ENCODE measurements at regions not wholly inside any gene's neighbourhood (a gene's known extent, or its start where the extent isn't known, plus 50 kb on each side); places are given as distances from the start of the nearest gene placed in this dataset.

DNA sequence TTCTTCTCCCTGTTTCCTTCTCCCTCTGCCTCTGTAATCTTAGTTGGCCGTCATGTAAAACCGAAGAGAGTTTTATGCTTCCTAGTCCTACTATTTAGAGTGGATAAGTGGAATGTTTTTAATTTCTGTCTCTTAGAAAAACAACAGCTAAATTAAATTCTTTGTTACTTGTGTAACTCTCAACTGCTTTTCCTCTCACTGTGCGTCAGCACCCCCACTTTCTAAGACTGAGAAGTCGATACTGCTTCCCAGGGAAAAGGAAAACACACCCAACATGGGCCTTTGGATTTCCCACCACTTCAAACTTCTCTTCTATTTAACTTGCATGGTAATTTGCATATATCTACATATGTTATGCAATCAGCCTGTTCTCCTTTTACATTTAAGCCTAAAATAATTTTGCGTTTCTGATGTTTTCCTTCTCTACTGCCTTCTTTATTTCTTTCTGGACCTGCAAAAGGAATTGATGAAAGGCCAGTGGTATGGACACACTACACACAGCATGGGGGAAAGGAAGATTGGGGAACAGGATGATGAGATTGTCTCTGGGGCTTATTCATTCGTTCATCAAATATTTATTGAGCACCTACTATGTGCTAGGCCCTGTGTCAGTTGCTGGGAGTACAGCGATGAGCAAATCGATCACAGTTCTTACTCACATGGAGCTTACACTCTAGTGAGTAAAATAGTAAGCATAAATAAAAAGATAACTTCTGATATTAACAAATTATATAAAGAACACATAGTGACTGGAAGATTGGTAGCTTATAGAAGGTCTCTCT lies 52.5 kb upstream of the CTNNA1 start:
- no peaks in the 10 kb centered on the region for H3K27me3 ChIP-seq (ENCODE audit: insufficient read depth, low read depth, low read length)
- TF ChIP-seq MXI1 (conservative IDR thresholded peaks at IDR 0.05; ENCODE audit: poor library complexity, severe bottlenecking) (no peak), TAF1 (IDR thresholded peaks at IDR 0.05; ENCODE audit: low read depth) (no peak), EP300 (conservative IDR thresholded peaks at IDR 0.05; ENCODE audit: poor library complexity, severe bottlenecking) (no peak), RAD21 (conservative IDR thresholded peaks at IDR 0.05) (no peak), POLR2AphosphoS5 (IDR thresholded peaks at IDR 0.05) (no peak), SMC3 (conservative IDR thresholded peaks at IDR 0.05; ENCODE audit: poor library complexity) (no peak), EZH2 (IDR thresholded peaks at IDR 0.05; ENCODE audit: borderline replicate concordance, insufficient read depth, low read length, poor library complexity, severe bottlenecking) (no peak)
- TF ChIP-seq, protein P1, sequence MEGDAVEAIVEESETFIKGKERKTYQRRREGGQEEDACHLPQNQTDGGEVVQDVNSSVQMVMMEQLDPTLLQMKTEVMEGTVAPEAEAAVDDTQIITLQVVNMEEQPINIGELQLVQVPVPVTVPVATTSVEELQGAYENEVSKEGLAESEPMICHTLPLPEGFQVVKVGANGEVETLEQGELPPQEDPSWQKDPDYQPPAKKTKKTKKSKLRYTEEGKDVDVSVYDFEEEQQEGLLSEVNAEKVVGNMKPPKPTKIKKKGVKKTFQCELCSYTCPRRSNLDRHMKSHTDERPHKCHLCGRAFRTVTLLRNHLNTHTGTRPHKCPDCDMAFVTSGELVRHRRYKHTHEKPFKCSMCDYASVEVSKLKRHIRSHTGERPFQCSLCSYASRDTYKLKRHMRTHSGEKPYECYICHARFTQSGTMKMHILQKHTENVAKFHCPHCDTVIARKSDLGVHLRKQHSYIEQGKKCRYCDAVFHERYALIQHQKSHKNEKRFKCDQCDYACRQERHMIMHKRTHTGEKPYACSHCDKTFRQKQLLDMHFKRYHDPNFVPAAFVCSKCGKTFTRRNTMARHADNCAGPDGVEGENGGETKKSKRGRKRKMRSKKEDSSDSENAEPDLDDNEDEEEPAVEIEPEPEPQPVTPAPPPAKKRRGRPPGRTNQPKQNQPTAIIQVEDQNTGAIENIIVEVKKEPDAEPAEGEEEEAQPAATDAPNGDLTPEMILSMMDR (IDR thresholded peaks at IDR 0.05; ENCODE audit: poor library complexity, severe bottlenecking), result no peak
- TF ChIP-seq, protein P2, sequence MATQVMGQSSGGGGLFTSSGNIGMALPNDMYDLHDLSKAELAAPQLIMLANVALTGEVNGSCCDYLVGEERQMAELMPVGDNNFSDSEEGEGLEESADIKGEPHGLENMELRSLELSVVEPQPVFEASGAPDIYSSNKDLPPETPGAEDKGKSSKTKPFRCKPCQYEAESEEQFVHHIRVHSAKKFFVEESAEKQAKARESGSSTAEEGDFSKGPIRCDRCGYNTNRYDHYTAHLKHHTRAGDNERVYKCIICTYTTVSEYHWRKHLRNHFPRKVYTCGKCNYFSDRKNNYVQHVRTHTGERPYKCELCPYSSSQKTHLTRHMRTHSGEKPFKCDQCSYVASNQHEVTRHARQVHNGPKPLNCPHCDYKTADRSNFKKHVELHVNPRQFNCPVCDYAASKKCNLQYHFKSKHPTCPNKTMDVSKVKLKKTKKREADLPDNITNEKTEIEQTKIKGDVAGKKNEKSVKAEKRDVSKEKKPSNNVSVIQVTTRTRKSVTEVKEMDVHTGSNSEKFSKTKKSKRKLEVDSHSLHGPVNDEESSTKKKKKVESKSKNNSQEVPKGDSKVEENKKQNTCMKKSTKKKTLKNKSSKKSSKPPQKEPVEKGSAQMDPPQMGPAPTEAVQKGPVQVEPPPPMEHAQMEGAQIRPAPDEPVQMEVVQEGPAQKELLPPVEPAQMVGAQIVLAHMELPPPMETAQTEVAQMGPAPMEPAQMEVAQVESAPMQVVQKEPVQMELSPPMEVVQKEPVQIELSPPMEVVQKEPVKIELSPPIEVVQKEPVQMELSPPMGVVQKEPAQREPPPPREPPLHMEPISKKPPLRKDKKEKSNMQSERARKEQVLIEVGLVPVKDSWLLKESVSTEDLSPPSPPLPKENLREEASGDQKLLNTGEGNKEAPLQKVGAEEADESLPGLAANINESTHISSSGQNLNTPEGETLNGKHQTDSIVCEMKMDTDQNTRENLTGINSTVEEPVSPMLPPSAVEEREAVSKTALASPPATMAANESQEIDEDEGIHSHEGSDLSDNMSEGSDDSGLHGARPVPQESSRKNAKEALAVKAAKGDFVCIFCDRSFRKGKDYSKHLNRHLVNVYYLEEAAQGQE (IDR thresholded peaks at IDR 0.05; ENCODE audit: borderline replicate concordance), result no peak
- no peak overlapping the region for H3K27ac ChIP-seq (ENCODE audit: low read length)
- no peak overlapping the region for H2AFZ ChIP-seq (ENCODE audit: low read depth, low read length)
- H4K20me1 ChIP-seq (ENCODE audit: insufficient read depth), result no peaks in the 10 kb centered on the region
- no peaks in the 10 kb centered on the region for H3F3A ChIP-seq (ENCODE audit: insufficient read depth, low read length, poor library complexity, severe bottlenecking)
- no peak overlapping the region for H3K4me3 ChIP-seq (ENCODE audit: low read length)
- H3K9me2 ChIP-seq (ENCODE audit: insufficient read depth, low read length), result no peaks in the 10 kb centered on the region
- H3K4me2 ChIP-seq (ENCODE audit: low read length), result no peak overlapping the region
- H3K36me3 ChIP-seq (ENCODE audit: insufficient read depth, low read length), result no peaks in the 10 kb centered on the region
- H3K9ac ChIP-seq (ENCODE audit: low read length), result no peak overlapping the region
- H3K9me3 ChIP-seq (ENCODE audit: low read length), result no peaks in the 10 kb centered on the region
- no peaks in the 10 kb centered on the region for H3K79me2 ChIP-seq (replicated peaks; ENCODE audit: insufficient read depth, low read length)

DNA sequence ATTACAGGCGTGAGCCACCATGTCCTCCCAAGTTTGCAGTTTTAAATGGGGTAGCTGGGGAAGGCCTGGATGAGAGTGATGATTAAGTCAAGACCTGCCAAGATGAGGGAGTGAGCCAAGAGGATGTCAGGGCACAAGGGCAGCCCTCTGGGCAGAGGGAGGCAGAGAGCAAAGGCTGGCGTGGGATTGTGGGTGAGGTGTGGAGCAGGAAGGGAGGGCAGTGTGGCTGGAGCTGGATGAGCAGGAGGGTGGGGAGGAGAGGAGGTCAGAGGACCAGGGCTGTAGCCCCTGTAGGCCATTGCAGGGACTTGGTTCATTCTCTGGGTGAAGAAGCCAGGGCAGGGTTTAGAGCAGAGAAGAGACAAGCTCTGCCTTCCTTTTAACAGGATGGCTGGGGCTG lies 53.7 kb upstream of the CTNNA1 start:
- Histone ChIP-seq H3K9me3 (ENCODE audit: low read length) (no peaks in the 10 kb centered on the region), H3K9ac (ENCODE audit: low read length) (no peak overlapping the region), H3K36me3 (ENCODE audit: insufficient read depth, low read length) (no peaks in the 10 kb centered on the region), H3K27ac (ENCODE audit: low read length) (no peak overlapping the region), H2AFZ (ENCODE audit: low read depth, low read length) (no peak overlapping the region), H3K4me3 (ENCODE audit: low read length) (no peak overlapping the region), H3K27me3 (ENCODE audit: insufficient read depth, low read depth, low read length) (no peaks in the 10 kb centered on the region), H4K20me1 (ENCODE audit: insufficient read depth) (no peaks in the 10 kb centered on the region), H3K79me2 (replicated peaks; ENCODE audit: insufficient read depth, low read length) (no peaks in the 10 kb centered on the region), H3K9me2 (ENCODE audit: insufficient read depth, low read length) (no peaks in the 10 kb centered on the region), H3K4me2 (ENCODE audit: low read length) (no peak overlapping the region), H3F3A (ENCODE audit: insufficient read depth, low read length, poor library complexity, severe bottlenecking) (no peaks in the 10 kb centered on the region)
- TF ChIP-seq RAD21 (conservative IDR thresholded peaks at IDR 0.05) (no peak), TAF1 (IDR thresholded peaks at IDR 0.05; ENCODE audit: low read depth) (no peak), POLR2AphosphoS5 (IDR thresholded peaks at IDR 0.05) (no peak), EP300 (conservative IDR thresholded peaks at IDR 0.05; ENCODE audit: poor library complexity, severe bottlenecking) (no peak), EZH2 (IDR thresholded peaks at IDR 0.05; ENCODE audit: borderline replicate concordance, insufficient read depth, low read length, poor library complexity, severe bottlenecking) (no peak), SMC3 (conservative IDR thresholded peaks at IDR 0.05; ENCODE audit: poor library complexity) (no peak), MXI1 (conservative IDR thresholded peaks at IDR 0.05; ENCODE audit: poor library complexity, severe bottlenecking) (no peak)
- TF ChIP-seq, protein P2 (IDR thresholded peaks at IDR 0.05; ENCODE audit: borderline replicate concordance), result no peak
- TF ChIP-seq, protein P1 (IDR thresholded peaks at IDR 0.05; ENCODE audit: poor library complexity, severe bottlenecking), result no peak

All from neural cell (in vitro differentiated cells).